Pancreas (tissue), 10 donors: ENCODE measurements at regions not wholly inside any gene's neighbourhood (a gene's known extent, or its start where the extent isn't known, plus 50 kb on each side); places are given as distances from the start of the nearest gene placed in this dataset.

Experiments
- ATAC-seq, 4 donors: fragments of 200-7000 bp; cut with Tn5 transposase; one replicate each; pipeline versions ENCODE4 v1.8.0 to v1.9.1; 2020; ENCODE audit warnings: mild to moderate bottlenecking in 4 of 4, moderate library complexity in 4 of 4
- DNase-seq, 6 donors: peaks; one replicate each; pipeline ENCODE4 v3.0.0-alpha.2; 2020
- FAIRE-seq: peaks from 2 replicates; lab custom pipeline; 2012; peaks lifted over from hg19 to GRCh38; lab: Jason Lieb, UNC
- H3K27ac ChIP-seq, 4 donors: fragments of 200-600 bp; sonication (generic); 1 replicate in 3 of 4; 2 replicates in 1 of 4; pipeline versions ENCODE4 v1.5.0 to v1.8.0; 2020
- H3K27me3 ChIP-seq, 4 donors: fragments of 200-600 bp; one replicate each; pipeline ENCODE4 v1.8.0; 2021
- H3K36me3 ChIP-seq, 3 donors: fragments of 200-600 bp; sonication (generic) in 1 of 3; one replicate each; pipeline versions ENCODE4 v1.5.0 to v1.8.0; 2020 to 2021
- H3K4me1 ChIP-seq, 3 donors: fragments of 200-600 bp; one replicate each; pipeline ENCODE4 v1.8.0; 2021
- H3K4me3 ChIP-seq, 4 donors: fragments of 200-600 bp; sonication (generic) in 2 of 4; one replicate each; pipeline versions ENCODE4 v1.5.0 to v1.8.0; 2020 to 2021
- H3K9me3 ChIP-seq, 4 donors: fragments of 200-600 bp; one replicate each; pipeline ENCODE4 v1.8.0; 2021
- CTCF ChIP-seq, 4 donors: fragments of 200-600 bp; sonication (generic) in 3 of 4; IDR thresholded peaks; one replicate each; pipeline versions ENCODE4 v1.5.0 to v1.8.0; 2021; ENCODE audit warnings: antibody characterized with exemption in 4 of 4
- WGBS, 2 donors: extraction: QIAGEN DNeasy Blood & Tissue Kit; methylation state at CpG; one replicate each; pipeline ENCODE4 v1.1.7; 2013; 5-methylcytosine and 5-hydroxymethylcytosine counted together
- intact Hi-C, 3 donors: fragments of 100-400 bp; cut with DNase I; formaldehyde crosslinking; loops; one replicate each; pipeline versions ENCODE4 v1.11.1 to v1.14.2; 2022
- donor health status: healthy with polysubstance abuse.
- donor health status: DM: no; HTN: no; CAD: no; lungs with moderate emphysema.
- donor health status: DM: no; HTN: no; CAD: no.
- donor health status: control.
- donor health status: control.
- donor health status: Bipolar disorder and iron deficiency.
- donor health status: DM: yes; HTN: yes; CAD: no.
- donor health status: DM: no; HTN: no; CAD: no.
- donor health status: DM: no; HTN: no; CAD: no.
- donor health status: DM: yes; HTN: yes; CAD: no.

- no peak overlapping the region for H3K4me3 ChIP-seq
Measured at GRCh38 chr2:144834998-144835633, 315.2 kb upstream of the ZEB2 start.

GRCh38 chr2:144834363-144834762 lies 314.4 kb upstream of the ZEB2 start:
- Histone ChIP-seq H3K4me3 (no peak overlapping the region), H3K4me1 (no peaks in the 10 kb centered on the region), H3K27me3 (no peaks in the 10 kb centered on the region), H3K27ac (no peak overlapping the region), H3K9me3 (no peaks in the 10 kb centered on the region), H3K36me3 (no peaks in the 10 kb centered on the region)
- ATAC-seq (no peak), FAIRE-seq (no peak), DNase-seq (no peak)
- TF ChIP-seq CTCF (IDR thresholded peaks at IDR 0.05) = no peak
- intact Hi-C loops = no loop called here
- WGBS, 2 donors = 51 to 52% methylated on average over 4 of the region's 4 CpGs

More at GRCh38 chr2:144834998-144835633, 315.2 kb upstream of the ZEB2 start:
- WGBS, 2 donors = 31 to 34% methylated on average over 5 of the region's 5 CpGs
- Histone ChIP-seq H3K36me3 (no peaks in the 10 kb centered on the region), H3K9me3 (no peaks in the 10 kb centered on the region), H3K27ac (no peak overlapping the region), H3K4me1 (peaks cover 0 to 2% (median 0%) of the 10 kb centered on the region in 3 donors), H3K27me3 (no peaks in the 10 kb centered on the region)
- DNase-seq (peak in 1 of 6 donors; percentile 15), ATAC-seq (peak in 1 of 4 donors; percentile 41), FAIRE-seq (no peak)
- TF ChIP-seq CTCF (IDR thresholded peaks at IDR 0.05) = no peak
- intact Hi-C loops = no loop called here

- Histone ChIP-seq H3K4me3 (no peak overlapping the region), H3K9me3 (no peaks in the 10 kb centered on the region), H3K27ac (no peak overlapping the region), H3K4me1 (no peaks in the 10 kb centered on the region), H3K36me3 (no peaks in the 10 kb centered on the region), H3K27me3 (no peaks in the 10 kb centered on the region)
- TF ChIP-seq CTCF (IDR thresholded peaks at IDR 0.05) = no peak
- DNase-seq (no peak), ATAC-seq (no peak), FAIRE-seq (no peak)
- 87 to 100% methylated on average over 1 of the region's 1 CpG for WGBS, 2 donors
- intact Hi-C loops = no loop called here
Measured at GRCh38 chr2:144833075-144833637, 313.2 kb upstream of the ZEB2 start.

- ATAC-seq = peak in 1 of 4 donors; percentile 39
- Histone ChIP-seq H3K4me1 (no peaks in the 10 kb centered on the region), H3K27ac (no peak overlapping the region), H3K27me3 (no peaks in the 10 kb centered on the region), H3K9me3 (no peaks in the 10 kb centered on the region), H3K36me3 (no peaks in the 10 kb centered on the region), H3K4me3 (no peak overlapping the region)
- TF ChIP-seq CTCF (IDR thresholded peaks at IDR 0.05) = no peak
- 76% methylated on average over 3 of the region's 3 CpGs for WGBS, 2 donors
- intact Hi-C loops = no loop called here
- no peak for FAIRE-seq
- DNase-seq = no peak
Measured at GRCh38 chr2:144832048-144832447, 312.1 kb upstream of the ZEB2 start.

- H3K27me3 ChIP-seq = no peaks in the 10 kb centered on the region
- no peak overlapping the region for H3K4me3 ChIP-seq
- TF ChIP-seq CTCF (IDR thresholded peaks at IDR 0.05) = no peak
- no peak overlapping the region for H3K27ac ChIP-seq
- FAIRE-seq = no peak
- WGBS, 2 donors = 50 to 70% methylated on average over 3 of the region's 3 CpGs
- H3K4me1 ChIP-seq = no peaks in the 10 kb centered on the region
- intact Hi-C loops = no loop called here
- H3K9me3 ChIP-seq = no peaks in the 10 kb centered on the region
- no peak for ATAC-seq
- no peaks in the 10 kb centered on the region for H3K36me3 ChIP-seq
- no peak for DNase-seq
Measured at GRCh38 chr2:144830543-144830942, 310.6 kb upstream of the ZEB2 start.
